CD4-positive, alpha-beta T cell treated with Interleukin-17A for 1 hour (primary cell): ENCODE measurements at regions not wholly inside any gene's neighbourhood (a gene's known extent, or its start where the extent isn't known, plus 50 kb on each side); places are given as distances from the start of the nearest gene placed in this dataset.
A peak's percentile ranks its signal among the peaks of the same experiment; 100 is the strongest.

Experiments used
- DNase-seq: peaks from one replicate; pipeline ENCODE4 v3.0.0-alpha.2; 2020

GRCh38 chr9:91073049-91073810 is 271.6 kb downstream of the SYK start:
- no peak for DNase-seq

GRCh38 chr9:91073811-91074771 is 272.5 kb downstream of the SYK start:
- DNase-seq, result no peak

DNA sequence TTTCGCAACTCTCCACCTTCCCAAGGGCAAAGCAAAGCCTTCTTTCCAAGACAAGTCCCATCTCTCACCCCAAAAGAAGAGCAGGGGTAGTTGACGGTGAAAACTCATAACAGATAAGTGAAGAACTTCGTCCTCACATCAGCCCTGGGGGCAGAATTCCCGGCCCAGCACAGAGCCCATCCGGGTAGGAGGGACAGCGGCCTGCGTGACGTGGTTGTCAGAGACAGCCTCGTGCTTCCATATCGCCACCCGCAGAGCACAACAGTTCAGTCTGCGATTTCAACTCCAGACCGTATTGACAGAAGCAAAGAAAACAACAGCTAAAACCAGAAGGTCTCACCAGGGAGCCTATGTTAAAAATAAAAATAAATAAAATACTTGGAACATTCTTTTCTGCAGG is 273.2 kb downstream of the SYK start:
- no peak for DNase-seq

GRCh38 chr9:91075279-91075678 is 273.7 kb downstream of the SYK start:
- DNase-seq, result no peak

GRCh38 chr9:91077624-91078368 is 276.2 kb downstream of the SYK start:
- DNase-seq, result no peak

- DNase-seq, result no peak
Measured at GRCh38 chr9:91078369-91078695, 276.7 kb downstream of the SYK start.

- DNase-seq, result no peak
Measured at GRCh38 chr9:91082731-91083130, 279.0 kb downstream of the AUH start.

DNA sequence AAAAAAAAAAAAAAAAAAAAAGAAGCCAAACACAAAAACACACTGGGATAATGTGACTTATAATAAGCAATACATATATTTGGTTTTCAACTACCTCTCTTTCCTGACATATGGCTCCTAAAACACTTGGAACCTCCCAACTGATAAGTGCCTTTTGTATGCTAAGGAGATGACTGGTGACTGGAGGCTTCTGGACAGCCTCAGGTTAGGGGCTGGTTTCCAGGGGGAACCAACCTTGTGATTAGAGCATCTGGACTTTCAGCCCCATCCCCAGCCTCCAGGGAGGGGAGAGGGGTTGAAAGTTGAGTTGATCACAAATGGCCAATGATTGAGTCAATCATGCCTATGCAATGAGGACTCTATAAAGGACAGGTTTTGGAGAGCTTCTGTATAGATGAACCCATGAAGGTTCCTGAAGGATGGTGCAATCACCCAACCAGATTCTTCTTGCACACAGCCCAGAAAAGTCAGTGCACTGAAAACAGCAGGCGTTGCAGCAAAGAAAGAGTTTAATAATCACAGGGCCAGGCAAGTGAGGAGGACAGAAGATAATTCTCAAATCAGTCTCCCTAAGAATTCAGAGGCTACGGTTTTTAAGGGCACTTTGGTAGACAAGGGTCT is 276.7 kb downstream of the AUH start:
- DNase-seq, result no peak

GRCh38 chr9:91085517-91086291 is 276.0 kb downstream of the AUH start:
- DNase-seq, result no peak

- DNase-seq, result no peak
Measured at GRCh38 chr9:91086657-91087461, 274.9 kb downstream of the AUH start.

DNA sequence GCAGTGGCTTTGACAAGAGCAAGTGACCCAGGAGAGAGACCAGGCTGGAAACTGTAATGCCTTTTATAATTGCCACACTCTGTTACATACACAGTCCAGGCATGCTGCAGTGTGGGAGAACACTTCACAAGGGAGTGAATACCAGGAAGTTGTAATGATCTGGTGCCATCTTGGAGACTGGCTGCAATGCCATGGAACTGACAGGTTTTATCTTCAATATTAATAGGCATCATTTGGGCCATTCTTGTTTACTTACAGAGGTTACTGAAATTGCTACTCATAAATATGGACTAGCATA is 274.3 kb downstream of the AUH start:
- DNase-seq, result no peak

DNA sequence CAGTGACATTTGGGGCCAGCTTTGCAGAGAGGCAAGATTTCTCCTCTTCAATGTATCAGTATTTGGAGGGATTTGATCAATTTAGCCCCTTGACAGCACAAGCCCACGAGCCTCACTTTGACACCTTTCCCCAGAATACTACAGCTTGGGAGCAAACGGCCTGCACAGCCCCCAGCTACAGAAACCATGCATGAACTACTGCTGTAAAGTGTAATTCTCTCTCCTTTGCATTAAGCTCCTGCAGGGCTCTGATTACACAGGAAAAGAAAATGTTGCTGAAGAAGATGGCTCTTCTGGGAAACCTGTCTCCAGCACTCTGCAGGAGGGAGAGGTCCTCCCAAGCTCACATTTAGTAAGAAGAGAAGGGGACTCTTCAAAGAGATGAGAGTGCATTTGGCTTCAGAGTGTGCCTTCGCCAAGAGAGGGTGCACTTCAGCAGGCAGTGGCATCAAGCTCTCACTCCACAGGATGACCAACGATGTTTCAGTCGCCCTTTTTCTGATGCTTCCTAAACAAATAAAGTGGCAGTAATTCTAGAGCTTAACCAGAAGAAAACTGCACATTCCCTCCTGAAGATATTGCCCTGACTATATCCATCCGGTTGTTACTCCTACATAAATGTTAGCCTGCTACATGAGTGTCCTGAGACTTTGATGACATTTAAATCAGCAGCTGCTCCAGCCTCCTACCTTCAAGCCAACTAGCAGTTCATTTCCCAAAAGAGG is 272.2 kb downstream of the AUH start:
- peak; percentile 15 for DNase-seq

GRCh38 chr9:91090130-91090410 is 271.6 kb downstream of the AUH start:
- no peak for DNase-seq

DNA sequence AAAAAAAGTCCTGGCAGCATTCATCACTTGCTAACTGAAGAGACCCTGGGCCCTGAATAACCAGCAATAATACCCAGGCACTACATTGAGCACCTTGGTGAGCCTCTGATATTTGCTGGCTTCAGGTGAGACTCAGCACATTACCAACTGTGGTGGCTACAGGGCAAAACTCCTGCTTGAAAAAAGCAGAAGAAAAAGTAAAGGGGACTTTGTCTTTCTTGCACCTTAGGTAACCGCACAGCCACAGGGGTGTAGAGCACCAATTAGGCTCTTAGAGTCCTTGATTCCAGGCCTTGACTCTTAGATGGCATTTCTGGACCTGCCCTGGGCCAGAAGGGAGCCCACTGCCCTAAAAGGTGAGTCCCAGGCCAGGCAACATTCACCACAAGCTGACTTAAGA is 269.5 kb downstream of the AUH start:
- DNase-seq, result no peak

DNA sequence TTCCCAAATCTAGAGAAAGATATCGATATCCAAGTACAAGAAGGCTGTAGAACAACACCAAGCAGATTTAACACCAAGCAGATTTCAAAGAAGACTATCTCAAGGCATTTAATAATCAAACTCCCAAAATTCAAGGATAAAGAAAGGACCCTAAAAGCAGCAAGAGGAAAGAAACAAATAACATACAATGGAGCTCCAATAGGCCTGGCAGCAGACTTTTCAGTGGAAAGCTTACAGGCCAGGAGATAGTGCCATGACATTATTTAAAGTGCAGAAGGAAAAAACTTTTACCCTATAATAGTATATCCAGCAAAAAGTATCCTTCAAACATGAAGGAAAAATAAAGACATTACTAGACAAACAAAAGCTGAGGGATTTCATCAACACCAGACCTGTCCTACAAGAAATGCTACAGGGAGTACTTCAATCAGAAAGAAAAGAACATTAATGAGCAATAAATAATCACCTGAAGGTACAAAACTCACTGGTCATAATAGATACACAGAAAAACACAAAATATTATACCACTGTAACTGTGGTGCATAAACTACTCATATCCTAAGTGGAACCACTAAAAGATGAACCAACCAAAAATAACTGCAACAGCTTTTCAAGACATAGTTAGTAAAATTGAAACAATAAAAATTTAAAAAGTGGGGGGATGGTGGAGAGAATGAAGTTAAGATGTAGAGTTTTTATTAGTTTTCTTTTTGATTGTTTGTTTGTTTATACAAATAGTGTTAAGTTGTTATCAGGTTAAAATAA is 267.2 kb downstream of the AUH start:
- no peak for DNase-seq

GRCh38 chr9:91098203-91098850 is 263.4 kb downstream of the AUH start:
- DNase-seq, result no peak

DNA sequence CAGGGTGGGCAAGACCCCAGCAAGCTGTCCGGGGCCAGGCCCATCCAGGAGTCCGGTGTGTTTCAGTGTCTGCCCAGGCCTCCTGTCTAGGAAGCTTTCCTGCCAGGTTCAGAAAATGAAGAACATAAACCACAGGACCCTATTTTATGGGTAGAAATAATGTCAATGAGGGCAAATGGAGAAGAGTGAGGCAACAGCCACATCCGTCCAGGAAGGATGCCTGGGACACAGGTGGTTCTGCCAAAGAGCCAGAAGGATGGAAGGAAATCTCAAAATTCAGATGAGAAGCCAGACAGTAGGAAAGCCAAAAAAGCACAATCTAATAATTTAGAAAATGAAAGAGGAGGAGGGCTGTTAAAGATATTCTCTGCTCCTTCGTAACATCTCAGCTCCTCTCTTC is 262.3 kb downstream of the AUH start:
- no peak for DNase-seq

DNA sequence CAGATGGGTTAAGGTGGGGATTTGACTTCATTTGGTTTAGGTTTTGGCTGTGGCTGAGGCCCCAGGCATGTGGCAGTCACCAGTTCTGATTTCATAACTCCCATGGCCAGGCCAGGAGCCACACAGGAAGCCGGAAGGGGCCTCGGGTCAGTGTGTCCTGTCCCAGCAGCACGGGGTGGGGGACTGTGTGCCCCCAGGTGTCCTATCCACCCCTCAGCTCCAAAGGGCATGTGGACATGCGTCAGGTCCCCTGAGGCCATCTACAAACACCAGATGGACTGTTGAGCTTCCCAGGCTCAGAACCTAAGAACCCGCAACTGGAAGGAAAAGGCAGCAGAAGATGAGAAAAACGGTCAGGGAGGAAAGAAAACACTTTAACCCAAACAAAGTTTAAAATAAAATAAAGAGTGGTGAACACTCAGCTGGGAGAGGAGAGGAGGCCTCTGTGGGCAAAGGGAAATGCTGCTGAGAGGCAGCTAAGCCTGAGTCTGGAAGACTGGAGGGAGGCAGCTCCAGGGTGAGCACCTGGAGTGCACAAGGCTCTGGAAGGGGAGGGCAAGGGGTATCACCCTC is 260.8 kb downstream of the AUH start:
- no peak for DNase-seq

GRCh38 chr9:91101611-91102168 is 260.0 kb downstream of the AUH start:
- peak; percentile 75 for DNase-seq
